ENCODE measurements at regions not wholly inside any gene's neighbourhood (a gene's known extent, or its start where the extent isn't known, plus 50 kb on each side); places are given as distances from the start of the nearest gene placed in this dataset.
A peak's percentile ranks its signal among the peaks of the same experiment; 100 is the strongest.

DNA sequence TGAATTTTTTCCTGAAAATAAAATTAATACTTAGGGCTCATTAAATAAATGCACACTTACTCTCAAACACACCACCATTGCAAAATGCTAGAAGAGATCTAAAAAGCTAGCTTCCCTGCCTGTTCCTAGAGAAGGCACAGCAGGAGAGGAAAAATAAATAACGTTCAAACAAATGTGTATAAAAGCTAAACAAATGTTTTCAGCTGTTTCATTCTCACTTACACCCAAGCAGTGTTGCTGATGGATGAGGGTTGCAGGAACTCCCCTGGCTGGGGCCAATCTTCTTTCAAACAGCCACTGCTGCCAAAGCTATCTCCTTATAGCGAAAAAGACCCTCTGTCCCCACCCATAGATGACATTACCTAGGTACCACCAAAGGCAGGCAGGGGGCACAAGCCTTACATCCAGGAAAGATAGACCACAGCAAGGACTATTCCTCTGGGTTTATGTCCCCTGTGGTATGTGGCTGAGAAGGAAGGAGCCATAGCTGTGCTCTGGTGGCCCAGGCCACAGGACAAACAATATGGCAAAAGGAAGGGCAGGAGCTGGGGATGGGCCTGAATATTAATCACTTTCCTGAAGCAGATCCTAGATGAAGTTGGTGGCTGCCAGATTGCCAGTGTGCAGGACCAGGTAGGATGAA lies 214.6 kb downstream of the TTC32 start:
- TF ChIP-seq, protein P1, sequence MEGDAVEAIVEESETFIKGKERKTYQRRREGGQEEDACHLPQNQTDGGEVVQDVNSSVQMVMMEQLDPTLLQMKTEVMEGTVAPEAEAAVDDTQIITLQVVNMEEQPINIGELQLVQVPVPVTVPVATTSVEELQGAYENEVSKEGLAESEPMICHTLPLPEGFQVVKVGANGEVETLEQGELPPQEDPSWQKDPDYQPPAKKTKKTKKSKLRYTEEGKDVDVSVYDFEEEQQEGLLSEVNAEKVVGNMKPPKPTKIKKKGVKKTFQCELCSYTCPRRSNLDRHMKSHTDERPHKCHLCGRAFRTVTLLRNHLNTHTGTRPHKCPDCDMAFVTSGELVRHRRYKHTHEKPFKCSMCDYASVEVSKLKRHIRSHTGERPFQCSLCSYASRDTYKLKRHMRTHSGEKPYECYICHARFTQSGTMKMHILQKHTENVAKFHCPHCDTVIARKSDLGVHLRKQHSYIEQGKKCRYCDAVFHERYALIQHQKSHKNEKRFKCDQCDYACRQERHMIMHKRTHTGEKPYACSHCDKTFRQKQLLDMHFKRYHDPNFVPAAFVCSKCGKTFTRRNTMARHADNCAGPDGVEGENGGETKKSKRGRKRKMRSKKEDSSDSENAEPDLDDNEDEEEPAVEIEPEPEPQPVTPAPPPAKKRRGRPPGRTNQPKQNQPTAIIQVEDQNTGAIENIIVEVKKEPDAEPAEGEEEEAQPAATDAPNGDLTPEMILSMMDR (IDR thresholded peaks at IDR 0.05; ENCODE audit: extremely low read depth, missing control alignments), result peak; percentile 13

DNA sequence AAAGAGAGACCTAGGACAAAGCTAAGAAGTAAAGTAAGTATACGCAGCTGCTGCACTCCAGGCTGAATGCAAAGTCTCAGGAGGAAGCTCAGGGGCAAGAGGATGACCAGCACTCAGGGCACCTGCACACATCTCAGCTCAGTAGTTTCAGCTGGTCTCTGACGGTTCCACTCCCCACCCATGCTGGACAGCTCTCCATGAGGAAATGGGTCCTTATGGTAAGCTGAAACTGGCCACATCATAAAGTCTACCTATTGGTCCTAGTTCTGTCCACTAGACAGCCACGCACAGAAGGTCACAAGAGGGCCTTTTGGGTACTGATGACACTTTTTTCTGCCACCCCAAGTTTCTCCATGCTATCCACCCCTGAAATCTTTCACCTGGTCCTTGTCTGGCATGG lies 215.3 kb downstream of the TTC32 start:
- DNase-seq (ENCODE audit: low spot score), result no peak
- TF ChIP-seq, protein P1 (IDR thresholded peaks at IDR 0.05; ENCODE audit: extremely low read depth, missing control alignments), result no peak

More for the DNA sequence above, 214.6 kb downstream of the TTC32 start:
- no peak for DNase-seq (ENCODE audit: low spot score)

GRCh38 chr2:19685731-19686130 lies 216.1 kb downstream of the TTC32 start:
- TF ChIP-seq, protein P1 (IDR thresholded peaks at IDR 0.05; ENCODE audit: extremely low read depth, missing control alignments), result no peak
- no peak for DNase-seq (ENCODE audit: low spot score)

DNA sequence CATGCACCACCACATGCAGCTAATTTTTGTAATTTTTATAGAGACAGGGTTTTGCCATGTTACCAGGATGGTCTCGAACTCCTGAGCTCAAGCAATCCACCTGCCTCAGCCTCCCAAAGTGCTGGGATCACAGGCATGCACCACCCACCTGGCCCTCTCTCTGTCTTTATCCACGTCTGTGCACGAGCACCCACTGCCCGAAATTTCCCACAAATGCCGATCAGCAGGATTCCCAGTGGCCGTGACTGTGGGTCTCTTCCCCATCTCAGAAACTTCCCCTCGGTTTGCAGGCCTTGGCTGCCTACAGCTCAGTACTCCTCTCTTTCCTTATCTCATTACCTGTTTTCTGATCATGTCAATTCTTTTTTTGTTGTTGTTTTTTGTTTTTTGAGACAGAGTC lies 217.3 kb downstream of the TTC32 start:
- TF ChIP-seq, protein P1 (IDR thresholded peaks at IDR 0.05; ENCODE audit: extremely low read depth, missing control alignments), result no peak
- no peak for DNase-seq (ENCODE audit: low spot score)

GRCh38 chr2:19683556-19683955 lies 218.2 kb downstream of the TTC32 start:
- TF ChIP-seq, protein P1 (IDR thresholded peaks at IDR 0.05; ENCODE audit: extremely low read depth, missing control alignments), result no peak
- no peak for DNase-seq (ENCODE audit: low spot score)

GRCh38 chr2:19682493-19682892 lies 219.3 kb downstream of the TTC32 start:
- TF ChIP-seq, protein P1 (IDR thresholded peaks at IDR 0.05; ENCODE audit: extremely low read depth, missing control alignments), result no peak
- no peak for DNase-seq (ENCODE audit: low spot score)

DNA sequence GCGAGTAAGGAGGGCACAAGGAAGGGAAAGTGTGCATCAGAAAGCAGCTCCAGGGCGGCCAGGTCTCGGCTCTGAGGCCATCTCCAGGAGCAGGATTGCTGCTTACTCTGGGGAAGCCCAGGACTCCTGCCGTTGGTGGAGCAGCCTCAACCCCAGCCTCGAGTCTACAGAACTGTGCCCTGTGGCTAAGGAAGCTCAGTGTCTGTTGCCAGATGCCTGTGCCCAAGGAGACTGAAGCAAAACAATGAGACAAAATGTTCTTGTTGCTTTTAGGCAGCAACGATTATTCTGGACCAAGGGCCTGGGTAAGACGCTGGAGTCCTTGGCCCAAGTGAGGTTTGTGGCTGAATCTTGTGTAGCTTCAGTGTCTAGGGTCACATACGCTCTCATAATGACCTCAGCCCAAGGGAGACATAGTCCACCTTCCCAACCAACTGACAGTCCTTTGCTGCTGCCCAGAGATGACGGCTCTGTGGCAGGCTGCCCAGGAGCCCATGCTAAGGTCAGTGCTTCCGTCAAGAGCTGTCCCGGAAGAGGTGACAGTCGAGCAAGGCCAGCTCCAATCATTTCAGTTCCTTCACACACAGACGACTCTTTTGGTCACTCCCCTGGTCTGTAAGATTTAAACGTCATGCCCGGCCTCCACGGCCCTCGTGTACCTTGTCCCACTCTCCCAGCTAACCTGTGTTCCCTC lies 223.8 kb downstream of the TTC32 start:
- DNase-seq (ENCODE audit: low spot score), result no peak
- TF ChIP-seq, protein P1 (IDR thresholded peaks at IDR 0.05; ENCODE audit: extremely low read depth, missing control alignments), result no peak

Data from GM20000 (cell line).